Pancreas (tissue), 10 donors: ENCODE measurements at regions not wholly inside any gene's neighbourhood (a gene's known extent, or its start where the extent isn't known, plus 50 kb on each side); places are given as distances from the start of the nearest gene placed in this dataset.
A peak's percentile ranks its signal among the peaks of the same experiment; 100 is the strongest.
"Not testable (repeated sequence)": the region's sequence is repeated elsewhere in the genome, so short reads cannot be mapped to it uniquely, and the experiment has no call there.

ENCODE experiments used
- ATAC-seq, 4 donors: fragments of 200-7000 bp; cut with Tn5 transposase; one replicate each; pipeline versions ENCODE4 v1.8.0 to v1.9.1; 2020; ENCODE audit warnings: mild to moderate bottlenecking in 4 of 4, moderate library complexity in 4 of 4
- DNase-seq, 6 donors: peaks; one replicate each; pipeline ENCODE4 v3.0.0-alpha.2; 2020
- FAIRE-seq: peaks from 2 replicates; lab custom pipeline; 2012; peaks lifted over from hg19 to GRCh38; lab: Jason Lieb, UNC
- H3K27ac ChIP-seq, 4 donors: fragments of 200-600 bp; sonication (generic); 1 replicate in 3 of 4; 2 replicates in 1 of 4; pipeline versions ENCODE4 v1.5.0 to v1.8.0; 2020
- H3K27me3 ChIP-seq, 4 donors: fragments of 200-600 bp; one replicate each; pipeline ENCODE4 v1.8.0; 2021
- H3K36me3 ChIP-seq, 3 donors: fragments of 200-600 bp; sonication (generic) in 1 of 3; one replicate each; pipeline versions ENCODE4 v1.5.0 to v1.8.0; 2020 to 2021
- H3K4me1 ChIP-seq, 3 donors: fragments of 200-600 bp; one replicate each; pipeline ENCODE4 v1.8.0; 2021
- H3K4me3 ChIP-seq, 4 donors: fragments of 200-600 bp; sonication (generic) in 2 of 4; one replicate each; pipeline versions ENCODE4 v1.5.0 to v1.8.0; 2020 to 2021
- H3K9me3 ChIP-seq, 4 donors: fragments of 200-600 bp; one replicate each; pipeline ENCODE4 v1.8.0; 2021
- WGBS, 2 donors: extraction: QIAGEN DNeasy Blood & Tissue Kit; methylation state at CpG; one replicate each; pipeline ENCODE4 v1.1.7; 2013; 5-methylcytosine and 5-hydroxymethylcytosine counted together
- intact Hi-C, 3 donors: fragments of 100-400 bp; cut with DNase I; formaldehyde crosslinking; loops; one replicate each; pipeline versions ENCODE4 v1.11.1 to v1.14.2; 2022
- donor health status: healthy with polysubstance abuse.
- donor health status: DM: no; HTN: no; CAD: no; lungs with moderate emphysema.
- donor health status: DM: no; HTN: no; CAD: no.
- donor health status: control.
- donor health status: control.
- donor health status: Bipolar disorder and iron deficiency.
- donor health status: DM: yes; HTN: yes; CAD: no.
- donor health status: DM: no; HTN: no; CAD: no.
- donor health status: DM: no; HTN: no; CAD: no.
- donor health status: DM: yes; HTN: yes; CAD: no.

- 90 to 91% methylated on average over 13 to 16 of the region's 16 CpGs for WGBS, 2 donors
- DNase-seq, result peak in 2 of 6 donors; percentile 43 to 63
- FAIRE-seq, intact Hi-C loops, H3K4me1 ChIP-seq, H3K27ac ChIP-seq, H3K36me3 ChIP-seq, H3K27me3 ChIP-seq, H3K9me3 ChIP-seq, H3K4me3 ChIP-seq, ATAC-seq: not testable (repeated sequence)
Measured at GRCh38 chr9:64499541-64499940, 785.5 kb downstream of the FOXD4L5 start.

- peak in 1 of 6 donors; percentile 12 for DNase-seq
- ATAC-seq, H3K27me3 ChIP-seq, H3K27ac ChIP-seq, H3K9me3 ChIP-seq, intact Hi-C loops, H3K4me3 ChIP-seq, H3K36me3 ChIP-seq, H3K4me1 ChIP-seq, FAIRE-seq: not testable (repeated sequence)
- 84 to 89% methylated on average over 10 to 11 of the region's 13 CpGs for WGBS, 2 donors
Measured at GRCh38 chr9:64498409-64498808, 786.6 kb downstream of the FOXD4L5 start.

- peak in 1 of 6 donors; percentile 21 for DNase-seq
- H3K27ac ChIP-seq, H3K27me3 ChIP-seq, H3K36me3 ChIP-seq, intact Hi-C loops, FAIRE-seq, ATAC-seq, H3K9me3 ChIP-seq, H3K4me1 ChIP-seq, H3K4me3 ChIP-seq: not testable (repeated sequence)
- 66 to 77% methylated on average over 32 of the region's 32 CpGs for WGBS, 2 donors
Measured at GRCh38 chr9:64488544-64488943, 796.5 kb downstream of the FOXD4L5 start.

- H3K9me3 ChIP-seq, H3K27me3 ChIP-seq, ATAC-seq, H3K4me3 ChIP-seq, FAIRE-seq, intact Hi-C loops, H3K4me1 ChIP-seq, H3K27ac ChIP-seq, H3K36me3 ChIP-seq: not testable (repeated sequence)
- WGBS, 2 donors, result 92 to 96% methylated on average over 8 to 9 of the region's 15 CpGs
- peak in 1 of 6 donors; percentile 46 for DNase-seq
Measured at GRCh38 chr9:64486067-64486466, 798.9 kb downstream of the FOXD4L5 start.

- intact Hi-C loops, H3K4me3 ChIP-seq, H3K9me3 ChIP-seq, ATAC-seq, H3K36me3 ChIP-seq, H3K27me3 ChIP-seq, FAIRE-seq, H3K27ac ChIP-seq, DNase-seq, H3K4me1 ChIP-seq: not testable (repeated sequence)
- WGBS, 2 donors, result 42 to 57% methylated on average over 3 of the region's 3 CpGs
Measured at GRCh38 chr9:64479095-64479494, 805.9 kb downstream of the FOXD4L5 start.

GRCh38 chr9:64468943-64469342, 816.1 kb downstream of the FOXD4L5 start:
- H3K27me3 ChIP-seq, H3K4me3 ChIP-seq, H3K27ac ChIP-seq, H3K4me1 ChIP-seq, H3K36me3 ChIP-seq, ATAC-seq, intact Hi-C loops, H3K9me3 ChIP-seq, DNase-seq, FAIRE-seq: not testable (repeated sequence)
- 26 to 47% methylated on average over 1 of the region's 8 CpGs for WGBS, 2 donors

GRCh38 chr9:64466052-64466599, 818.9 kb downstream of the FOXD4L5 start:
- DNase-seq, H3K4me1 ChIP-seq, H3K9me3 ChIP-seq, H3K27me3 ChIP-seq, H3K36me3 ChIP-seq, H3K4me3 ChIP-seq, H3K27ac ChIP-seq, intact Hi-C loops, FAIRE-seq: not testable (repeated sequence)
- 50 to 78% methylated on average over 1 to 3 of the region's 4 CpGs for WGBS, 2 donors
- ATAC-seq, result peak in 1 of 4 donors; percentile 30

- H3K27ac ChIP-seq, H3K27me3 ChIP-seq, H3K4me1 ChIP-seq, FAIRE-seq, intact Hi-C loops, H3K4me3 ChIP-seq, ATAC-seq, H3K9me3 ChIP-seq, H3K36me3 ChIP-seq, DNase-seq: not testable (repeated sequence)
- 86% methylated on average over 1 of the region's 5 CpGs; no CpG with 5 or more reads in 1 of the 2 donors for WGBS, 2 donors
Measured at GRCh38 chr9:64461885-64462284, 823.1 kb downstream of the FOXD4L5 start.

- not testable (repeated sequence) for FAIRE-seq, ATAC-seq
Measured at GRCh38 chr9:64458642-64459041, 826.4 kb downstream of the FOXD4L5 start.

GRCh38 chr9:64455107-64455648, 829.8 kb downstream of the FOXD4L5 start:
- H3K27me3 ChIP-seq, H3K36me3 ChIP-seq, ATAC-seq, H3K4me1 ChIP-seq, H3K4me3 ChIP-seq, intact Hi-C loops, DNase-seq, H3K9me3 ChIP-seq, FAIRE-seq, H3K27ac ChIP-seq: not testable (repeated sequence)
- 20 to 56% methylated on average over 1 of the region's 1 CpG for WGBS, 2 donors

More at GRCh38 chr9:64458642-64459041, 826.4 kb downstream of the FOXD4L5 start:
- H3K36me3 ChIP-seq, H3K4me3 ChIP-seq, H3K4me1 ChIP-seq, H3K27ac ChIP-seq, H3K27me3 ChIP-seq, intact Hi-C loops, DNase-seq, H3K9me3 ChIP-seq: not testable (repeated sequence)
- 81% methylated on average over 2 to 3 of the region's 3 CpGs for WGBS, 2 donors

- DNase-seq, H3K4me1 ChIP-seq, H3K27me3 ChIP-seq, H3K9me3 ChIP-seq, FAIRE-seq, H3K36me3 ChIP-seq, ATAC-seq, H3K4me3 ChIP-seq, intact Hi-C loops, H3K27ac ChIP-seq: not testable (repeated sequence)
- WGBS, 2 donors, result 62 to 86% methylated on average over 2 of the region's 2 CpGs
Measured at GRCh38 chr9:64452134-64452533, 832.9 kb downstream of the FOXD4L5 start.

GRCh38 chr9:64450654-64451053, 834.4 kb downstream of the FOXD4L5 start:
- H3K9me3 ChIP-seq, H3K27me3 ChIP-seq, H3K27ac ChIP-seq, ATAC-seq, FAIRE-seq, H3K4me1 ChIP-seq, intact Hi-C loops, H3K4me3 ChIP-seq, H3K36me3 ChIP-seq, DNase-seq: not testable (repeated sequence)
- WGBS, 2 donors, result 88 to 100% methylated on average over 1 to 2 of the region's 5 CpGs
